GM19455 (cell line): ENCODE measurements at regions not wholly inside any gene's neighbourhood (a gene's known extent, or its start where the extent isn't known, plus 50 kb on each side); places are given as distances from the start of the nearest gene placed in this dataset.

Source experiments
- ATAC-seq: cut with Tn5 transposase; IDR thresholded peaks from one replicate; pipeline ENCODE4 v1.9.1; 2021; ENCODE audit not compliant: unreplicated experiment

DNA sequence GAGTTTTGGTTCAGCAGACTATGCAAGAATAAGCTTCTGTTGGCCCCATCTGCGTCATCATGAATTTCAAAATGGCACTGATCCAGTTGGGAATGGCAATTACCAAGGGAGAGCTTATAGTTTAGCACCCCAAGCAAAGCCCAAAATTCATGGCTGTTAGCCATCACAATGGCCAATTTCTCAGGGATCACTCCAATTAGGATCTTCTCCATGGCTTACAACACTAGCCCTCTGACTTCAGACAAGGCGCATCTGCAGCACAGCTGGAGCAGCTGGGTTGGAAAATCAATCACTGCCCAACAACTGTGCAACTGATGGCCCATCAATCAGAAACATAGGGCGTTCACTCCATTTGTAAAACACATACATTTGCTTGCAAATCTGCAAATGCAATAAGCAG is 273.6 kb downstream of the SRBD1 start:
- no peak for ATAC-seq

DNA sequence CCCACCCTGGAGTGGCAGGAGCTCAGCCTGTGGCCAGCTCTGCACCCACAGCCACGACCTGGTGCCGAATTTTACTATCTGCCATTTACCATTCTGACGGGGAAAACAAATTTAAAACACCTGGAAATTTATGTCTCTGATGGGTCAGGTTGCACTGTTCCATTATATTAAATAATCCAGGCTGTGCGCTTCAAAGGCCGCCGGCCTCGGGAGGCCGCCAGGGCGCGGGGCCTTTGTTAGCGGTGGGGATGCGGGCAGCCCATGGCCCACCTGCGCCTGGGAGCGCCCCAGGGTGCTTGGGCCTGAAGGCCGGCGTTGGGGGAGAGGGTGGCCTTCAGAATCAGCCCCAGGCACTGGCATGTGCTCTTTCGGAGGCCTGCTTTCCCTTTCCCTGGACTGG is 276.9 kb downstream of the SRBD1 start:
- ATAC-seq = no peak

DNA sequence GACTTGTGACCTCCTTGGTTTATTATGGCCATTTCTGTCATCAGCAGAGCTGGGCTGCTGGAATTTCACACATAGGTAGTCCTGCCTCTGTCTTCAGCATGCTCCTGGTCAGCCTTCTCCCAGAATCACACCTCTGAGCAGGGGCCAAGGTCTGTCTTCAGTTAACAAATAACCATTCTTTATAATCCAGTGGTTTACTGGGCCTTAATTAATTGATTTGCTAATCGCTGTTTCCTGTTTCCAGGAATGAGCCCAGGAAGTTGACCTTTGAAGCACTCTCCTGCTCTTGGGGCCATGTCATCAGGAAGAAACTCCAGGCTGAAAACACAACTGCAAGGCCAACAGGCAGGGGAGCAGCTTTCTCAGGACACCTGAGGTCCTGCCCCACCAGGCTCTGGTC is 278.5 kb downstream of the SRBD1 start:
- no peak for ATAC-seq

DNA sequence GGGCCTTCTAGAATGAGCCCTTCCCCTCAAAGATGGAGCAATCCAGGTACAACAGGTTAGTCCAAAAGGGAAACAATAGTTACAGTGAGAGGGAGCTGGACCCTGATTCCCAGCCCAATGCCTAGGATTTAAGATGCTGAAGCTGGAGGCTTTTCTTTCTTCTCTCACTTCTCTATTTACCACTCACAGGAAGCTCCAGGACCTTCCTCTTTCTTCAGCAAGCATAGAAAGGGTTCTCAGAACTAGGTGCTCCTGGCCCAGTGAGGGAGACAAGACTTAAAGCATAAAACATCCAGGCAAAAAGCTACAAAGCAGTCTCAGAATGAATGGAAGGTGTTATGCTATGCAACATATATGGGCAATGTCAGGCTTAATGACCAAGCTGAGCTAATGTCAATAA is 279.0 kb downstream of the SRBD1 start:
- no peak for ATAC-seq

DNA sequence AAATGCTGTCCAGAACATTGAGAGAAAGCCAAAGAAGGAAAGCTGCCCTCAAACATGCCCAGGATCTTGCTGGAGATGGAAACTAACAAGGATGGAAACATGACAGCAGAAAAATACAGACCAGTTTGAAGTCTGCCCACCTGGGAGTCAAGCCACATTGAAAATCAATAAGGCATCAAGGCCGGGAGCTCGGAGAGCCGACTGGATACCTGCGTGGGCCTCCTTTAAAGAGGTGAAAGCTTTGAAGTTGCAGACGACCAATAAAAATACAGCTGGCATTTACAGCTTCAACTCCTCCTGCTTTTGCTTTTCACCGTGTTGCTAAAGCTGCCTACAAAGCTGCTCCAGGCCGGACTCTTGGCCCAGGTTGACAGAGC is 279.7 kb downstream of the SRBD1 start:
- ATAC-seq = no peak

DNA sequence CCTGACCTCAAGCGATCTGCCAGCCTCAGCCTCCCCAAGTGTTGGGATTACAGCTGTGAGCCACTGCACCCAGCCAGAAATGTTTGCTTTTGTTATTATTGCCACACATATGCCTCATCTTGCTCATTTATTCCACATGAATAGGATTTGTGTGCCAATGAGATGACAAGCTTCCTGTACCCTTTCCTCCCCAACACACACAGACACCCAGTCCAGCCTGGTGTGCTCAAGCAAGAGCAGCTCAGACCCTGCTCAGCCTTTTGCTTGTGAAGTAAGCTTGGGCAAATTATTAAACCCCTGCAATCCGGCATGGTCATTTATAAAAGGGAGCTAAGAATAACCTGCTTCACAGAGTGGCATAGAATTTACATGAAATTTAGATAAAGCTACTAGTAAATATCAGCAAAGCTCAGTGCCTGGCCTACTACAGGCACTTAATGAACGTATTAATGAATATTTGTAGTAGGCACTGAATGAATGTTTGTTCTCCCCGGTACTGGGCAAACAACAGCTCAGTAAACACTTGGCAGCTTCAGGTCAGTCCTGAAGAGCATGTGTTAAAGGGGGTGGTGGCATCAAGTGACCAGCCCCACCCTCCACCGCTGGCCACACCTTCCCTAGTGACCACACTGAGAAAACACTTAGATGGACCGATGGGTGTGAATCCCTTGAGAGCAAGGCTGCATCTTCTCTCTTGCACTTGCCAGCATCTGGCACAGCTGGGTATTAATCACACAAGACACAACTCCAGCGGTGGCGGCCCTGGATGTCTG is 280.2 kb downstream of the SRBD1 start:
- ATAC-seq = no peak

DNA sequence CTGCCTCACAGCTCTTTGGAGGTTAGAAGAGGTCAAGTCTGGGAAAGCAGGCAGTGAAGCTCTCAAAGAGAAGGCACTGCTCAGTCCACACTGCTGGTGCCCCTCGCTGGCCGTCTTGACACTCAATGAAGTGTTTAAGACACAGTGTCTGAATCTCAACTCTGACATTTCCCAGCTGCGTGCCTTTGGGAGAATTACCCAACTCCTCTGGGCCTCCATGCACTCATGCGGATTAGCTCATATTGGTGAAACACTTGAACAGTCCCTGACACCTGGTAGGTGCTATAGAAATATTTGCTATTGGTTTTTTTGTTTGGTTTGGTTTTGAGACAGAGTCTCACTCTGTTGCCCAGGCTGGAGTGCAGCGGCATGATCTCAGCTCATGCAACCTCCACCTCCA is 281.0 kb downstream of the SRBD1 start:
- ATAC-seq = no peak

DNA sequence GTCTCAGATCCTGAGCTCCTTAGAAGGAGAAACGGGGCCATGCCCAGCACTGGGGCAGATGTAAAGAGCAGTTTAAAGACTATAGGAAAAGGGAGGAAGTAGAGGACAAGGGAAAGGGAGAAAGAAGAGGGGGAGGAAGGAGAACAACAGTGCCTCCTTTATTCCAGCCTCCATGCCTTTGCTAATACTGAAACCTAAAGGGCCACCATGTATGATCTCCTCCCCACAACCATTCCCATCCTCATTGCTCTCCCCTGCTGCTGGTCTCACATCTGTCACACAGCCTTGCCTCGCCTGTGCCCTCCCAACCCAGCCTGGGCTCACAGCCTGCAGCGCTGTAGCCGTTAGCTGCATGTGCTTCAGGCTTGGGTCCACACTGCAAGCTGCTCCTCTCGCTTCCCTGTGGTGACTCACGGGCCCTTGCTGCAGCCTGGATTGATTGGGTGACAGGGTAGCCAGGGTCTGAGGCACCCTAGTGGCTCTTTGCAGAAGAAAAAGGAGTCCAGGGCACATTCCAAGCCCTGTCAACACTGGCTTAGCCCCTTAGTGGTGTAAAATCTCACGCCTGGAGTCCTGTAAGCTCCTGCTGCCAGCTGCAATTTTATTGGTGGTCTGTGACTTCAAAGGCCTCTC is 281.9 kb downstream of the SRBD1 start:
- no peak for ATAC-seq

DNA sequence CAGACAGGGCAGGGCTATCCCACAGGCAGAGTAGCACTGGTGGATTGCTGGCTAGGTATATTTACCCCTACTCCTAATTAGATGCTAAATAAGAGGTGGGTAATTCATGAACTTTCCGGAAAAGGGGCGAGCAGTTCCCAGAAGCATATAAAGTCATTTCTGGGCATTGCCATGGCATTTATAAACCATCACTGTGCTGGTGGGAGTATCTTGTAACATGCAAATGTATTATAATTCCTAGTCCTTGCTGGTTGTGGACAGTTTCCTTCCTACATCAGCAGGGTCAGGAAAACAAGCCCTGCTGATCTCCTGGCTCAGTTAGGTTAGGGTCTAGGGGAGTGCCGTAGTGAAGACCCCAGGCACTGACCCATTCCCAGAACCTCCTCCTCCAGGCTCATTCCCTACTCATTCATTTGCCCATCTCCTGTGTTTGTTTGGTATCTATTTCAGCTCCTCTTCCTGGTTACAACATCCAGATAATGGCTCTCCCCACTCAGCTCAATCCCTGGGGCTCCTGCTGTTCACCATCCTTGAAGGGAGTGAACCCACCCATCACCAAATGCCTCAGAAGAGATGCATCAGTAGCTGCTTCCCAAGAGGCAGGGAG is 282.7 kb downstream of the SRBD1 start:
- no peak for ATAC-seq

DNA sequence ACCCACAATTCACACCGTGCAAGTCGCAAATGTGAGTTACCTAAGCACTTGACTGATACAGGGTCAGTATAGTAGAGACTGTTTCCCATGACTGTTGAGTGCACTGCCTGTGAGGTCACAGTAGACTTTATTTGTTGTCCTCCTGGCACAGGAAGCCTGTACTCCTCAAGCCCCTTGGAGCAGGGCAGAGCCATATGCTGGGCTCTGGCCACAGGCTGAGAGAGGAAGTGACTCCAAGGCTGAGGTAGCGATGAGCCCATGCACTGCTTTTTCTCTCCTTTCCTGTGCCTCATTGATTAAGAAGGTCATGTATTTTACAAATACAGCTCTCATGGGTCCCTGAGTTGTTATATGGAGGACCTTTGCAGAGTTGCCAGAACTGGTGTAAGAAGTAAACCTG is 287.7 kb downstream of the SRBD1 start:
- no peak for ATAC-seq

DNA sequence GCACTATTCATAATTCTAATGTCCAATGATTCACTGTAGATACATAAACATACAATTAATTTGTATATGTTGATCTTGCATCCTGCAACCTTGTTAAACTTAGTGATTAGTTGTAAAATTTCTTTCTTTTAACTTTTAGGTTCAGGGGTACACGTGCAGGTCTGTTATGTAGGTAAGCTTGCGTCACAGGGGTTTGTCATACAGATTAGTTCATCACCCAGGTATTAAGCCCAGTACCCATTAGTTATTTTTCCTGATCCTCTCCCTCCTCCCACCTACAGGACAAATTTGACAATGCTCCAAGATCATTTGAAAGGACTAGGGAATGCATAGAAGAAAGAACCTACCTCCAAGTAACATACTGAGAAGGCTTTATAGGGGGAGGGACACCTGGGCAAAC is 290.1 kb downstream of the SRBD1 start:
- no peak for ATAC-seq

DNA sequence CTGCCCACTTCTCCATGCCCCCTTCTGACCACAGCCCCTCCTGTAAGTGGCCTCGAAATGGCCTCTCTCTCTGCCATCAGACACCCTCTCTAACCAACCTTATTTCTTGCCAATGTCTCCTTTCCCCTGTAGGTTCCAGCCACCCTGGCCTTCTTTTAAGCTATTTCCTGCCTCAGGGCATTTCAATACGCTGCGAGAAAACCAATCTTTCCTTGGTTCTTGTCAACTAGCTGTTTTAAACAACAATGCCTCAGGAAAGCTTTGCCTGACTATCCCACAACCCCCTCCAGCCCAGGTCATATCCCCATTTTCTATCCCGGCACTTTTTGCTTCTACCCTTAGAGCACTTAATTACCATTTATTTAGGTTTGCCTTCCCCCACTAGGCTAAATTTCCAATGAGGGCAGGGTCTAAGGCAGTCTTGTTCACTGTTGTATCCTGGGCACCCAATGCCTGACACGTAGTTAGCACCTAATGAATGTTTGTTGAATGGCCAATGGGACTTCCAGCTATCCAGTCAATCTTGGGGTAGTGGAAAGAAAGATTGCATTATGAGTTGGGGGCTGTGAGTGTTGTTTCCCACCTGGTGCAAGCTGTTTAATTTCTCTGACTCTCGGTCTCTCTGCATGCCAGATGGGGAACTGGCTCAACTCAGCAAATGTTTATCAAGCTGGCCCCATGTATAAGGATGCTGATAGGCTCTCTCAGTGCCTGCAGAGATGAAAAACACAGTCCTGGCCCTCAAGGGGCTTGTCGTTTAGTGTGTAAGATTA is 291.2 kb downstream of the SRBD1 start:
- ATAC-seq = no peak

DNA sequence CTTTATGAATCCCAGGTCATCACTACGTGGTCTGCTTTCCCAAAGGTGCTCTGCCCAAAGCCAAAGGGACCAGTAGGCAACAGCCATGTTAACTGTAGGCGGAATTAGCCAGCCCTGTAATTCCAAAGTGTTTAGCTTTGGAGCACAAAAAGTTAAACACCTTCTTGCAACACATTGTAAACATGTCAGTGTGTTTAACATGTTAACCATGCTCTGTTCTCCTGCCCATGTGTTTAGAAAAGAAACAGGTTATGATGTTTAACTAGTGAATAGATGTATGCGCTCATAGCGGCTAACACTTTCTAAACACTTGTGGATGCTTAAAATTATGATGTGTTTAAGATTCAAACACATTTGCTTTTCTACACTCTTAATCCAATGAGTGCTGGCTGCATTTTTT is 292.4 kb downstream of the SRBD1 start:
- no peak for ATAC-seq

DNA sequence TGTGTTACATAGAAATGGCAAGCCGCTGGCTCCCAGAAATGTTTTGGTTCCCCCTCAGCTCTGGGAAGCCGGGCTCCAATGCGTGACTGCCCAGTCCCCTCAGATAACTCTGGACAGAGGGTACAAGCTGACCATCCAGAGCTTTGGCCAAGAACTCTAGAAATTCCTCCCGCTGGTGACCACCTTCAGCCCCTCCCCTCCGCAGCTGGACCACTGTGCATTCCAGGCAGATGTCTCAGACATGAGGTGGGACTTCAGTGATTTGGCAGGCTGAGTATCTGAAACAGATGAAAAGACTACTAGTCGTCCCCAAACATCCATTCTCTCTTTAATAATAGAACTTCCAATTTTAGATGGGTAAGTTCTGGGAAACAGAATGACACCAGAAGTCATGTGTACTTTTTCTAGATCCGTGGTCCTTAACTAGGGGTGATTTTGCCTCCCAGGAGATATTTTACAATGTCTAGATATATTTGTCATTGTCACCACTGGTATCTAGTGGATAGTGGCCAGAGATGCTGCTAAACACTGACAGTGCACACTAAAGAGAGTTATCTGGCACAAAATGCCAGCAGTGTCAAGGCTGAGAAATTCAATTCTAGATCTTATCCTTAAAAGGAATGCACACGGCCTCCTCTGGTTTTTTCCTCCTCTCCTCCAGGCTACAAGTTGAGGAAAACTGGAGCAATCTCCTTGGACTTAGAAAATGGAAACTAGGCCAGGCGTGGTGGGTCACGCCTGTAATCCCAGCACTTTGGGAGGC is 294.3 kb downstream of the SRBD1 start:
- ATAC-seq = no peak

DNA sequence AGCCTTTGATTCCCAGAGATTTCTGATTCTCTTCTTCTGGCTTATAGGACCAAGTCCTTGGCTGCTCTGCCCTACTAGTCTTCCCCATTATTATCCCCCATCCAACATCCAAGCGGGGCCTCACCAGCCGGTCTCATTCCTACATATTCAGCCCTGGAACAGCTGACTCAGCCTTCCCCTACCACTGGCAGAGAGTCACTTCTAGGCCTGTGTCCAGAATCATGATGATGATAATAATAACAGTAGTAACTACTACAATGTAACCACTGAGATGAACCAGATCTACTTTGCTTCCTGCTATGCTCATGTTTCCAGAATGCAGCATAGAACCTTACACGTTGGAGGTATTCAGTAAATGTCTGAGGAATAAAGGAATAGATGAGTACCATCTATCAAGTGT is 295.2 kb downstream of the SRBD1 start:
- no peak for ATAC-seq

DNA sequence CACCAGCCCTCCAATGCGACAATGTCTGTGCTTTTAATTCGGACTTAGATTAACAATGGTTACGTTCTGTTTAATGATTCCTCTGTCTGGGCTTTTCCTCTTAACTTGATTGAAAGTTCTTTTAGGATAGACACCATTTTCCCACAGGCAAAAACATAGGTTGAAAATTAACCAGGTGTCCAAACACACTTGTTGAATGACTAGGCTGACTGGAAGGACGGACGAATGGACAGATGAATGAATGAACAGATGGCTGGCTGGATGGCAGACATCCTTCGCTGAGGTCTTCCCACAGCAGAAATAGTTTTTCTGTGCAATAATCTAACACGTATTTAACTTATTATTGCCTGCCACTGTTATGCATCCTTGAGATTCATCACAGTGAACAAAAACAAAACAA is 298.8 kb downstream of the SRBD1 start:
- no peak for ATAC-seq

DNA sequence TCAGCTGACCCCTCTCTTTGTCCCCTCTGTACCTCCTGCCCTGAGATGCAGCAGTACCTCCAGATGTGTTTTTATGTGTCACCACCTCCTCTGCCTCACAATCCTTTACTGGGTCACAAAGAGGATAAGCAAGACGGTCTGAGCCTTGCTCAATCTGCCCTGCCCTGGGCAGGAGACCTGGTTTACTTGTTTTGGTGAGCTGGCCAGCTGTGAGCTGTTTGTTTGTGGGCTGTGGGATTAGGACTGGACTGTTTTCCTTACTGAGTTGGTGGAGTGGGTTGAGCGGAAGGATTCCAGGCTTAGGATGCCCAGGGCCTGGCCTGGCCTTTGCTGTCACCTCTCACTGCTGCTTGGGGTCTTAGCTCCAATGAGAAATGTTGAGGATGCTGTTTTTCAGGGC is 299.5 kb downstream of the SRBD1 start:
- no peak for ATAC-seq

DNA sequence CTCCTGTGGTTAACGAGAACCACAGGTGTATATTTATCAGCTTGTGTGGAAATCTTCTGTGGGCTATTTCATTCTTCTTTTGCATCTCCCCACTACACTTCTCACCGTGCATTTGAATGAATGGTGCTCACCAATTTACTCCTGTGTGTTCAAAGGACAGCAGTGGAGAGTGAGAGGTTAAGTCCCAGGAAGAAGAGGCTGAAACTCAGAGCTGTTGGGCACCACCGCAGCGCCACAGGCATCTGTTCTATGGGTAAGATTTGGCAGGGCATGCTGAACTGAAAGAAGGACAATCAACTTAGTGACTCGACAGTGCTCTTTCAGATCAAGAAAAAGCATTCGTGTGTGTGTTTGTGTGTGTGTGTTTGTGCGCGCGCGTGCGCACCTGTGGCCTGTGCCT is 297.9 kb upstream of the SIX2 start:
- ATAC-seq = no peak

DNA sequence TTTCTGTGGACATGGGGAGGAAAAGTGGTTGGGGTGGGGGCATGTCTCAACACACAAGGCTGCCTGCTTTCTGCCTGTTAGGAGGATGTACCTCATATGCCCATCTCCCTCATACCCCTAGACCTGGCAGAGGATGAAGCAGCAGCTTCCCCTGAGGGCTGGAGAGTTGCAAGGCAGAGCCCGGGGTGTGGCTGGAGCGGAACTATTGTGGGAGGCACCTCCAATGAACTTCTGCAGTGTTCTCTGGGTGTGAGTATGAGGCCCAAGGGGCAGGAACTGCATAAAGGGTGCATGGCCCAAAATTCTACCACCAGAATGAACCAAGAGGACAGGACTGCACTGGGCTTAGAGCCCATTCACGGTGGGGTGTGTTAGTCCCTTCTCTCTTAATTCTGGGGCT is 296.3 kb upstream of the SIX2 start:
- ATAC-seq = no peak

DNA sequence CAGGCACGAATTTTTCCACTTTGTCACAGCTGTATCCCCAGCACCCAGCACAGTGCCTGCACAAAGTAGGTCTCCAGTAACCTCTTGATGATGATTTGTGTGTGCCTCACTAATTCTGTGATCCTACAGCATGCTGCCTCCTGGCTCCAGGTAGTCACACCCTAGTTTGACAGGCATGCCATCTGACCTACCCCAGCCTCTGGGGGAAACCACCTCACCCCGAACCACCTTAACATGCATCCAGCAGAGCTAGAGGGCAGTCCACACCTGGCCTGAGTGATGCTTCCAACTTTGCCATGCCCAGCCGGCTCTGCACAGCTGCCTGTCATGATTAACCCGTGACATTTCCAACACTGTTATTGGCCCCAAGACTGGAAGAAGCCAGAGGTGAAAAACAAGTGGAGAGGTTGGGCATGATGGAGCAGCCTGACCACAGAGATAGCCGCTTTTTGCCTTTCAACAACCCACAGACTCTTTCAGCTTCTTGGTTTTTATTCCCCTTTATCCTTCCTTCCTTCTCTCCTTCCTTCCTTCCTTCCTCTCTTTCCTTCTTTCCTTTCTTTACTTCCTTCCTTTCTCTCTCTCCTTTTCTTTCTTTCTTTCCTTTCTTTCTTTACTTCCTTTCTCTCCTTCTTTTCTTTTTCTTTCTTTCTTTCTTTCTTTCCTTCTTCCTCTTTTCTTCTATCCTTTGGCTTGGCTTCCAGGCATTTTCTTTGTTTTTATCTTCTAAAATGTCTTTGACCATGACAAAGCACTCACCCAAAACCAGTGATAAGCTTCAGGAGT is 294.4 kb upstream of the SIX2 start:
- ATAC-seq = no peak
